ENCODE measurements at regions not wholly inside any gene's neighbourhood (a gene's known extent, or its start where the extent isn't known, plus 50 kb on each side); places are given as distances from the start of the nearest gene placed in this dataset.

GRCh38 chr12:107144990-107145389, 51.6 kb upstream of the CRY1 start:
- TF ChIP-seq ARNTL (CRISPR knock-in tag; IDR thresholded peaks at IDR 0.05; ENCODE audit: borderline replicate concordance, low read depth): no peak
- TF ChIP-seq TCF4 (CRISPR knock-in tag; IDR thresholded peaks at IDR 0.05; ENCODE audit: borderline replicate concordance): no peak
- TF ChIP-seq, protein P1, sequence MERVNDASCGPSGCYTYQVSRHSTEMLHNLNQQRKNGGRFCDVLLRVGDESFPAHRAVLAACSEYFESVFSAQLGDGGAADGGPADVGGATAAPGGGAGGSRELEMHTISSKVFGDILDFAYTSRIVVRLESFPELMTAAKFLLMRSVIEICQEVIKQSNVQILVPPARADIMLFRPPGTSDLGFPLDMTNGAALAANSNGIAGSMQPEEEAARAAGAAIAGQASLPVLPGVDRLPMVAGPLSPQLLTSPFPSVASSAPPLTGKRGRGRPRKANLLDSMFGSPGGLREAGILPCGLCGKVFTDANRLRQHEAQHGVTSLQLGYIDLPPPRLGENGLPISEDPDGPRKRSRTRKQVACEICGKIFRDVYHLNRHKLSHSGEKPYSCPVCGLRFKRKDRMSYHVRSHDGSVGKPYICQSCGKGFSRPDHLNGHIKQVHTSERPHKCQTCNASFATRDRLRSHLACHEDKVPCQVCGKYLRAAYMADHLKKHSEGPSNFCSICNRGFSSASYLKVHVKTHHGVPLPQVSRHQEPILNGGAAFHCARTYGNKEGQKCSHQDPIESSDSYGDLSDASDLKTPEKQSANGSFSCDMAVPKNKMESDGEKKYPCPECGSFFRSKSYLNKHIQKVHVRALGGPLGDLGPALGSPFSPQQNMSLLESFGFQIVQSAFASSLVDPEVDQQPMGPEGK (CRISPR knock-in tag; IDR thresholded peaks at IDR 0.05; ENCODE audit: borderline replicate concordance): no peak
- TF ChIP-seq ISL1 (CRISPR knock-in tag; IDR thresholded peaks at IDR 0.05): no peak
- TF ChIP-seq, protein P2, sequence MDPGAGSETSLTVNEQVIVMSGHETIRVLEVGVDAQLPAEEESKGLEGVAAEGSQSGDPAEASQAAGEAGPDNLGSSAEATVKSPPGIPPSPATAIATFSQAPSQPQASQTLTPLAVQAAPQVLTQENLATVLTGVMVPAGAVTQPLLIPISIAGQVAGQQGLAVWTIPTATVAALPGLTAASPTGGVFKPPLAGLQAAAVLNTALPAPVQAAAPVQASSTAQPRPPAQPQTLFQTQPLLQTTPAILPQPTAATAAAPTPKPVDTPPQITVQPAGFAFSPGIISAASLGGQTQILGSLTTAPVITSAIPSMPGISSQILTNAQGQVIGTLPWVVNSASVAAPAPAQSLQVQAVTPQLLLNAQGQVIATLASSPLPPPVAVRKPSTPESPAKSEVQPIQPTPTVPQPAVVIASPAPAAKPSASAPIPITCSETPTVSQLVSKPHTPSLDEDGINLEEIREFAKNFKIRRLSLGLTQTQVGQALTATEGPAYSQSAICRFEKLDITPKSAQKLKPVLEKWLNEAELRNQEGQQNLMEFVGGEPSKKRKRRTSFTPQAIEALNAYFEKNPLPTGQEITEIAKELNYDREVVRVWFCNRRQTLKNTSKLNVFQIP (CRISPR knock-in tag; IDR thresholded peaks at IDR 0.05; ENCODE audit: borderline replicate concordance, low read depth): no peak
- no peak for TF ChIP-seq BACH2 (CRISPR knock-in tag; IDR thresholded peaks at IDR 0.05; ENCODE audit: borderline replicate concordance)
- no peak for TF ChIP-seq ZFP30 (CRISPR knock-in tag; IDR thresholded peaks at IDR 0.05)
- no peak for TF ChIP-seq PPARA (CRISPR knock-in tag; IDR thresholded peaks at IDR 0.05; ENCODE audit: borderline replicate concordance)
- no peak for TF ChIP-seq TOX (CRISPR knock-in tag; IDR thresholded peaks at IDR 0.05; ENCODE audit: borderline replicate concordance)
- TF ChIP-seq SNAI2 (CRISPR knock-in tag; IDR thresholded peaks at IDR 0.05): no peak
